Activated CD4-positive, alpha-beta T cell treated with anti-CD3 and anti-CD28 coated beads, Interleukin-2, amount 50 U/mL, for 24 hours (primary cell): ENCODE measurements at regions not wholly inside any gene's neighbourhood (a gene's known extent, or its start where the extent isn't known, plus 50 kb on each side); places are given as distances from the start of the nearest gene placed in this dataset.

Experiments used
- DNase-seq, 2 donors: peaks; one replicate each; pipeline ENCODE4 v3.0.0-alpha.2; 2020; ENCODE audit warnings: low read depth in 1 of 2, low spot score in 1 of 2

DNA sequence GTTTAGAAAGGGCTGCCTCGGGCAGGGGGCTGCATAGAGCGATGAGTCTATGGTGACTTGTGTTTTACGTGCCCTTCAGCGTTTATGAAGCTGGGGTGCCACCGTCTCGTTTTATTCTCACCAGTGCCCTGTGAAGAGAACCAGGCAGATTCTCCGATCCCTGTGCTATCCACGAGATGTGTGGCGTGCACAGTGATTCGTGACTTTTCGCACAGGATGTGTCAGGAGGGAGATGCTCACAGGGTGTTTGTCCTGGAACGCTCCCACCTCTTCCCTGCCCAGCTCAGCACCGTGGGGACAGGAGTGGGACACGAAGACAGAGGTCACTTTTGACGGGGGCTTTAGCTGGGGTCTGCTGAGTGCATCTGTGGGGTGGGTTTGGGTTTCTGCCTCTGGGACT, 54.9 kb upstream of the AJAP1 start:
- no peak for DNase-seq

DNA sequence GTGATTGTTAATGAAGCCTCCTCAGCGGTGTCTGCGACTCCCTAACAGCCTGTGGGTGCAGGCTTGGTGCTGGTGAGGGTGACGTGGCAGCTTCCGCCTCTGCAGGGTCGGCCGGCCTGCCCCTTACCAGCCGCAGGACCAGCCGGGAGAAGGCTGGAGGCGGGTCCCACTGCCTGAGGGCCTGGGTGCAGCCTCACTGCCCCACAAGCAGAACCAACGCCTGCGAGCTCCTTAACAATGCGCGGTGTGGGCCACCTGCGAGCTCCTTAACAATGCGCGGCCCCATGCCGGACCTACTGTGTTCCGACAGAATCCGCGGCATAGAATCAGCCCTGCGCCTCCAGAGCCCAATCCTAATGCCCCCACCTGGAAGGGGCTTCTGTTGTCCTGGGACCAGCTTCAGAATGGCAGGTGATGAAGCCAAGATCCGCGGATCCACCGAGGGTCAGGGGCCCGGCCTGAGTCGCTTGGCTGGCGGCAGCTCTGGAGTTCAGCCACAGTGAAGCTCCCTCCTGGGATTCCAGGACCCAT, 54.4 kb upstream of the AJAP1 start:
- DNase-seq, result no peak

DNA sequence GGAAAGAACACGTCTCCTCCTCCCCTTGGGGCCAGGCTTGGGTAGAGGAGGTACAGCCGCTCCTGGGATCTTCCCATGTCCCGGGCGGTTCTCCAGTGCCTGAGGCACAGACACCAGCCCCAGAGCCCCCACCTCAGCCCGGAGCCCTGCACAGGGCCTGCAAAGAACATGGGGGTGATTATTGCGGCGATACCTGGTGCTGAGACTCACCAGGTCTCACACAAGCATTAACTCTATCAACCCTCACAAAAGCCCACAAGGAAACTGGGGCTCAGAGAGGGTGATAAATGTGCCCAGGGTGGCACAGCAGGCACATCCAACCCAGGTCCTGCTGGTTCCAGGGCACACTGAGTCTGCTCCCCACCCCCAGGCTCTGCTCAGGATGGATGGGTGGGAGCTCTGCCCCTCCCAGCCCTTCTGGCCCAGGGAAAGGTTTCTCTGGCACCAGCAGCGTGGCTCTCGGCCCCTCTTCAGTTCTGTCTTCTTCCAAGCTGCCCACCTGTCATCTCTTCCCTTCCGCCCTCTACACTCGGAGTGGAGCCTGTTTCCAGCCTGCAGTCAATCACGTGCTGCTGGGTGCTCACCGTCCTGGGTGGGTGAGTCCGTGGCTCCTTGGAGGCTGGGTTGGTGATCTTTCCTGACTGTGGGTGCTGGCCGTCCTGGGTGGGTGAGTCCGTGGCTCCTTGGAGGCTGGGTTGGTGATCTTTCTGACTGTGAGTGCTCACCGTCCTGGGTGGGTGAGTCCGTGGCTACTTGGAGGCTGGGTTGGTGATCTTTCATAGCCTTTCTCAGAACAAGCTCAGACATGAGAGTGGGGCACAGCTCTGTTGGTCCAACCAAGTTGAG, 53.6 kb upstream of the AJAP1 start:
- DNase-seq, result no peak

DNA sequence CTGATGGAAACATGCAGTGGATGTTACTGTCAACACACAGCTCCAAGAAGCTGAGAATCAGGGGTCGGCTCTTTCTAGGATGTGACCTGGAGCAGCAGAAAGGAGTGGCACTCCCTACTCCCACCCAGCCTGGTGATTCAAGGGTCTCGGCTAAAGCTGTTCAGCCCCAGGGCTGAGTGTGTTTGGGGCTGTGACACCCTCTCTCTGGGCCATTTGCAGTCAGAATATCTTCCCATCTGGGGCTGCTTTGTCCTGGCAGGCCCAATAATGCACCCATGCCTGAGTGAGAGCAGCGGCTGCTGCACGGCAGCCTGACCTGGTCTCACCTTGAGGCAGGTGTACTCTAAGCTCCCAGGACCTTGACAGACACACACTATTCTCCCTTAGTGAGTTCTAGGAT, 52.5 kb upstream of the AJAP1 start:
- no peak for DNase-seq

DNA sequence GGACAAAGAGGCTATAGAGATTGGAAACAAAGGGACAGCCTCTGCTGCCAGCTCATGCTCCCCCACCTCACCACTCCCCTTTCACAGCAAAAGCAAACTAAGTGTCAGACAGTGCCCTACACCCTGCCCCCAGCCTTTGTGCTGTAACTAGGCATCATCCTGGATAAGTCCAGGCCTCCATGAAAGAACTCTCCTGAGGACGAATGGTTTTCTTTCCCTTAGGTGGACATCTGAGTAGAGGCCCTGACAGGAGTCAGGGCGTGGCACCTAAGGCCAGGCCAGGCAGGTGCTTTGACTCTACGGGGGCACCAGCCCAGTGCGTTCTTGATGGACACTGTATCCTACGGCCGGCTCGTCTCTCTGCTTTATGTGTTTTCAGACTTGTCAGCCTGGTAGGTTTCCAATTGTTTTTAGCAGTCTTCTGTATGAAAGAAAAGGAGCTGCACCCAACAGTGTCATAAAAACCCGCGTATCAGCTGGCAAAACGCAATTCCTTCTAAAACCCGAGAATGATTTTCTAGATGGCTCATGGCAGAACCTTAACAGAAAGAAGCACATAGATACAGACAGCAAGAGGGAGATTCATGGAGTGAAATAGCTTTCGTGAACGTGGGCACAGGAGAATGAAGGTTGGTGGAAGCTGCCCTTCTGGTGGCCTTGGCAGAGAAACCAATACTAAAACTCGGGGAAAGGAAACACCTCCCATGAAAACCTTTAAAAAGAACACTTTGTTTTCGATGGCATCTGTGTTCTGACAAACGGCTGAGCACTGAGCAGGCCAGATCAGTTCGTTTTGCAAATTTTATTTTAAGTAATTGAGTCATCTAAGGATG, 51.7 kb upstream of the AJAP1 start:
- DNase-seq, result no peak

DNA sequence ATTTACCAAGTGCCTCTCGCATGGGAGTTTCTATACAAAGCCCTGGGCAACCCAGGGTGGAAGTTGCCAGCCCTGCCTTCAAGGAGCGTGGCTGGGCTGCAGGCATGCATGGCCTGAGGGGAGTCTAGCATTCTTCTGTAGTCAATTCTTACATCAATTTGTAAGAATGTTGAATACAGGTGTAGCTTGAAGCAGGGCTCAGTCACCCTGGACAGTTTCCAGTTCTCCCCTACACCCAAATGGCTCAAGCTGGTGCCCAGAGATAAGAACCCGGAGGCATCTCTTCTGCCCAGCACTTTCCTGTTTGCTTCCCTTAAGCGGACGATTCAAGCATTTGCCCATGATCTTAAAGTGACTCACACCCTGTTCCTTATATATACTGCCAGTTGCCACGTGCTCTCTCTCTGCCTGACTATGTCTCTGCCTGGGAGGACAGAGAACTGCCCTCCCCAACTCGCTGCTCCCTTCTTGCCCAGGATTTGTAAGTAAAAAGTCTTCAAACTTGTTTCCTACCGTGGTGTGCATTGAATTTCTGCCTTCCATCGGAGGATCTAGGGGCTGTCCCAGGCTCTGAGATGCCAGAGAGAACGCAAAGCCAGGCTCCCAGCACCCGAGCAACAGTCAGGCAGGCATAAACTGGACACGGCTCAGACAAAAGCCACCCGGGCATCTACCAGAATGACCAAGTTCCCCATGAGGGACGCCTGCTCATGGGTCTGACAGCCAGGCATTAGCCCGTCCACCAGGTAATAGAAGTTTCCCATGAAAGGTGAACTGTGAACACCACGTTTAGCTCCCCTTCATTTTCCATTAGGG, 50.9 kb upstream of the AJAP1 start:
- no peak for DNase-seq
